Trophoblast cell (in vitro differentiated cells and primary cell): ENCODE measurements at regions not wholly inside any gene's neighbourhood (a gene's known extent, or its start where the extent isn't known, plus 50 kb on each side); places are given as distances from the start of the nearest gene placed in this dataset.

Experiments
- DNase-seq, 2 donors: peaks; one replicate each; pipeline ENCODE4 v3.0.0-alpha.2; 2016
- H2AFZ ChIP-seq: 2 replicates; pipeline ENCODE4 v1.6.1; 2013; ENCODE audit warnings: low read length, moderate library complexity, mild to moderate bottlenecking; ENCODE audit not compliant: insufficient read depth, poor library complexity
- H2AK5ac ChIP-seq: 2 replicates; pipeline ENCODE4 v1.6.1; 2013; ENCODE audit warnings: mild to moderate bottlenecking, low read length
- H2BK120ac ChIP-seq: 2 replicates; pipeline ENCODE4 v1.6.1; 2013; ENCODE audit warnings: low read length, mild to moderate bottlenecking, moderate library complexity; ENCODE audit not compliant: insufficient read depth, poor library complexity
- H2BK12ac ChIP-seq: 2 replicates; pipeline ENCODE4 v1.6.1; 2013; ENCODE audit warnings: mild to moderate bottlenecking, low read length, moderate library complexity
- H2BK5ac ChIP-seq: 2 replicates; pipeline ENCODE4 v1.6.1; 2013; ENCODE audit warnings: low read length, low read depth, moderate library complexity, mild to moderate bottlenecking; ENCODE audit not compliant: poor library complexity
- H3K14ac ChIP-seq: 2 replicates; pipeline ENCODE4 v1.6.1; 2013; ENCODE audit warnings: mild to moderate bottlenecking, low read length
- H3K18ac ChIP-seq: 2 replicates; pipeline ENCODE4 v1.6.1; 2013; ENCODE audit warnings: mild to moderate bottlenecking, low read length
- H3K23ac ChIP-seq: 2 replicates; pipeline ENCODE4 v1.6.1; 2013; ENCODE audit warnings: low read length
- H3K27ac ChIP-seq: 2 replicates; pipeline ENCODE4 v1.5.1; 2013; ENCODE audit warnings: low read depth, mild to moderate bottlenecking, inconsistent platforms, low read length, moderate library complexity
- H3K27me3 ChIP-seq: 2 replicates; pipeline ENCODE4 v1.6.1; 2013; ENCODE audit warnings: inconsistent platforms, mild to moderate bottlenecking, low read length, moderate library complexity; ENCODE audit not compliant: insufficient read depth
- H3K36me3 ChIP-seq, 2 experiments: 1 replicate in 1 of 2; 2 replicates in 1 of 2; pipeline ENCODE4 v1.6.1; 2013; ENCODE audit warnings: low read length in 2 of 2, mild to moderate bottlenecking in 2 of 2, moderate library complexity in 1 of 2; ENCODE audit not compliant: insufficient read depth in 2 of 2, control insufficient read depth in 1 of 2
- H3K4ac ChIP-seq: 2 replicates; pipeline ENCODE4 v1.6.1; 2013; ENCODE audit warnings: low read depth, mild to moderate bottlenecking, low read length, moderate library complexity
- H3K4me1 ChIP-seq, 2 experiments: 1 replicate in 1 of 2; 2 replicates in 1 of 2; pipeline ENCODE4 v1.6.1; 2013; ENCODE audit warnings: low read length in 2 of 2, mild to moderate bottlenecking in 2 of 2, moderate library complexity in 1 of 2; ENCODE audit not compliant: insufficient read depth in 2 of 2, control insufficient read depth in 1 of 2
- H3K4me2 ChIP-seq: 2 replicates; pipeline ENCODE4 v1.6.1; 2013; ENCODE audit warnings: inconsistent platforms, mild to moderate bottlenecking, low read length, moderate library complexity
- H3K4me3 ChIP-seq: 2 replicates; pipeline ENCODE4 v1.5.1; 2013; ENCODE audit warnings: mild to moderate bottlenecking, low read depth, low read length, inconsistent platforms
- H3K79me1 ChIP-seq: one replicate; pipeline ENCODE4 v1.6.1; 2013; ENCODE audit warnings: low read length
- H3K79me2 ChIP-seq: 2 replicates; pipeline ENCODE4 v1.6.1; 2013; ENCODE audit warnings: low read length, mild to moderate bottlenecking; ENCODE audit not compliant: control insufficient read depth, insufficient read depth, poor library complexity
- H3K9ac ChIP-seq: 2 replicates; pipeline ENCODE4 v1.6.1; 2013; ENCODE audit warnings: mild to moderate bottlenecking, low read length
- H3K9me3 ChIP-seq: 2 replicates; pipeline ENCODE4 v1.6.1; 2013; ENCODE audit warnings: low read depth, mild to moderate bottlenecking, control low read depth, inconsistent platforms, low read length; ENCODE audit not compliant: insufficient read depth
- H4K12ac ChIP-seq: 2 replicates; pipeline ENCODE4 v1.6.1; 2013; ENCODE audit warnings: low read depth, mild to moderate bottlenecking, low read length, moderate library complexity
- H4K8ac ChIP-seq: 2 replicates; pipeline ENCODE4 v1.6.1; 2013; ENCODE audit warnings: low read depth, mild to moderate bottlenecking, low read length, moderate library complexity
- H4K91ac ChIP-seq: one replicate; pipeline ENCODE4 v1.6.1; 2013; ENCODE audit warnings: low read depth, mild to moderate bottlenecking, low read length, moderate library complexity
- WGBS: extraction: QIAGEN DNeasy Blood & Tissue Kit; methylation state at CpG from one replicate; pipeline ENCODE4 v1.1.7; 2013; ENCODE audit warnings: missing lambda C conversion rate; ENCODE audit not compliant: insufficient read length, insufficient coverage; ENCODE audit errors: extremely low coverage; 5-methylcytosine and 5-hydroxymethylcytosine counted together

DNA sequence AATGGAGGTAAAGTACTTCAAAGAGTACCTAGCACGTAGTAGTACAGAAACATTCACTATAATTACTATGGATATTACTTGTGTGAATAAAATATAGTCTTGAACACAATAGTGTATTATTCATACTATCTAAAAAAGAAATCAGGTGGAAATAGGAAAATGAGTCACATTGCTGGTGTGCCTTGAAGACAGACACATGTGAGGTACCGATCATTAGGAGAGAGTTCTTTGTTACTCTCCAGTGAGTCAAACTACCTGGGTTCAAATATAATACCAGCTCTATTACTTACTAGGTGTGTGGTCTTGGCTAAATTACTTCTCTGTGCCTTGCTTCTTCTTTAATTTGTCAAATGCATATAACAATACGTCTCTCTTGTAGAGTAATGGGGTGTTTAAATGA is 50.8 kb upstream of the BEND6 start:
- Histone ChIP-seq H2BK120ac (no peak overlapping the region), H2BK12ac (no peak overlapping the region), H3K27me3 (no peaks in the 10 kb centered on the region), H4K8ac (no peak overlapping the region), H2AK5ac (no peak overlapping the region), H3K18ac (no peak overlapping the region), H4K12ac (no peak overlapping the region), H3K79me1 (peaks cover 2% of the 10 kb centered on the region), H3K23ac (no peak overlapping the region), H2AFZ (no peak overlapping the region), H2BK5ac (no peak overlapping the region), H3K79me2 (no peaks in the 10 kb centered on the region), H3K9ac (no peak overlapping the region), H3K14ac (no peak overlapping the region), H3K27ac (no peak overlapping the region), H3K9me3 (no peaks in the 10 kb centered on the region), H3K4me1 (peaks cover 5 to 7% of the 10 kb centered on the region in 2 experiments), H3K4me2 (no peak overlapping the region), H3K36me3 (peaks cover 0 to 3% of the 10 kb centered on the region in 2 experiments), H3K4ac (no peak overlapping the region), H4K91ac (no peak overlapping the region), H3K4me3 (no peak overlapping the region)
- no CpG with 5 or more reads among the region's 3 CpGs for WGBS
- DNase-seq: no peak

DNA sequence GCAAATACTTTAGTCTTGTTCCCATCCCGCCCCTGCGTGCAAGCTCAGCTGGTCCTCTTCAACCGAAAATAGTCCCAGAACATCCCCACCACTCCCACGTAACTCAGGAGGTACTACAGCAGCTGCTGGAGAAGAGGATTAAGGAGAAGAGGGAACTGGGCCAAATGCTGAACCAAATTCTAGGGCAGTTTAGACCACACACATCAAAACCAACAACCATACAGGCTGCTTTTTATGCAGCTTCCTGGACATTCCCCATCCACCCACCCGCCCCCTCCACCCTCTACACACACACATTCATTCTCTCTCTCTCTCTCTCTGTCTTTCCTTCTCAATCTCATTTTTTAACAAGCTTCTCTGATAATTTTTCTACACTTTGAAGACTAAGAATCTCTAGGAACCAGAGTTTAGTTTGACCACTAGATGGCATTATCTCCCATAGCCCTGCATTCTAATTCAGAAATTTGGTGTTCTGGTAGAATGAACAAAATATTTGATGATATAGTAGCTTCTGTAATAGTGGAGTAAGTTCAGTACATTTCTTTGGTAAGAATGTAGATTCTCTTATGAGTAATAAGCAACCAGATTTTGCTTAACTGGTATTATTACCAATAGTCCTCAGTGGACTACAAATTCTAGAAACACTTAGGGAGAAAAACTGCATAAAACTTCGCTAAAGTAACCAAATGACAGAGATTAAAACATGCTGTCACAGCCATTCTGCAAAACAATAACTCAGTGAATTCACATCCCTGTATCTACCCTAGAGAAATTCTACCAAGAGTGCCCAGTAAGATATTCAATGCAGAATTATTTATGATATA is 52.1 kb upstream of the BEND6 start:
- H3K36me3 ChIP-seq: peaks cover 0 to 3% of the 10 kb centered on the region in 2 experiments
- no peak overlapping the region for H3K9ac ChIP-seq
- no peak overlapping the region for H3K18ac ChIP-seq
- DNase-seq: peak in 1 of 2 donors; percentile 71
- no peak overlapping the region for H4K91ac ChIP-seq
- H3K4ac ChIP-seq: no peak overlapping the region
- no peak overlapping the region for H4K8ac ChIP-seq
- no CpG with 5 or more reads among the region's 6 CpGs for WGBS
- peaks cover 2 to 4% of the 10 kb centered on the region in 2 experiments for H3K4me1 ChIP-seq
- H3K23ac ChIP-seq: no peak overlapping the region
- H3K14ac ChIP-seq: no peak overlapping the region
- H4K12ac ChIP-seq: no peak overlapping the region
- no peak overlapping the region for H2BK5ac ChIP-seq
- no peak overlapping the region for H2BK120ac ChIP-seq
- no peaks in the 10 kb centered on the region for H3K27me3 ChIP-seq
- H3K4me2 ChIP-seq: no peak overlapping the region
- no peaks in the 10 kb centered on the region for H3K79me1 ChIP-seq
- H2AK5ac ChIP-seq: no peak overlapping the region
- no peak overlapping the region for H2AFZ ChIP-seq
- no peaks in the 10 kb centered on the region for H3K9me3 ChIP-seq
- no peak overlapping the region for H2BK12ac ChIP-seq
- H3K79me2 ChIP-seq: no peaks in the 10 kb centered on the region
- no peak overlapping the region for H3K27ac ChIP-seq
- H3K4me3 ChIP-seq: no peak overlapping the region

DNA sequence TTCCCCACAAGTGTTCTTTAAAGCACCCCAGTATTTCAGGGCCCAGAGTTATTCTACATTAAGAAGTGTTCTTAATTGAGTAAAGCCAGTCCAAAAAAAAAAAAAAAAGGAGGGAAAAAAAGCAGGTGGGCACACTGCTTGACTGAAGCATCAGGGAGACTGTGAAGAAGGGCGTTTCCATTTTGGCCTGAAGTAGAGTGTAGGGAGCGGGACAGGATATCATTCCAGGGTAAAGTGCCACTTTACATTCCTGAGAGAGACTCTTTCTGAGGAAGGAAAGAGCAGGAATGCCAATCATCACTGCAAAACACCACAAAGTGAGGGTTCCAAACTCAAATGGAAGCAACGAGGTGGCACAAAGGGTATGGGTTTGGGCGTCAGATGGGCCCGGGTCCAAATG is 54.1 kb upstream of the BEND6 start:
- H3K9me3 ChIP-seq: no peaks in the 10 kb centered on the region

DNA sequence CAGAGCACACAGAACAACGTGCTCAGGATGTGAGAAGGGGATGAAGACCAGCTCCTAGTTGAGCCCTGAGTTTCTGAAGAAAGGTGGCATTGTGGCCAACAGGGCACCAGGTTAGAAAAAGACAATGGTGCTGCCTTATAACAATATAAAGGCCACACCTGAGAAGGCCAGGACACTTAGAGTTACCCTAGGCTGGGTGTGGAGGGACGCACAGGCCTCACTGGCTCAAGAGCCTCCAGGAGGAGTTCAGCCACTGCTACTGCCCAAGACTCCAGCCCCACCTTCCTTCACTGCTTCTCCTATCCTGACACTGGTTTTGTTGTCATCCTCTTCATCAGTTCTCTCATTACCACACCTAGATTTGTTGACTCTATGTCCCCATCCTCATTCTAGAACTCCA is 55.2 kb upstream of the BEND6 start:
- no peak overlapping the region for H2AFZ ChIP-seq
- H3K79me1 ChIP-seq: no peaks in the 10 kb centered on the region
- no peak overlapping the region for H3K4me2 ChIP-seq
- H2AK5ac ChIP-seq: no peak overlapping the region
- no peaks in the 10 kb centered on the region for H3K79me2 ChIP-seq
- H3K27me3 ChIP-seq: no peaks in the 10 kb centered on the region
- H2BK120ac ChIP-seq: no peak overlapping the region
- no peaks in the 10 kb centered on the region for H3K9me3 ChIP-seq
- WGBS: no CpG with 5 or more reads among the region's 2 CpGs
- no peak overlapping the region for H3K23ac ChIP-seq
- no peak overlapping the region for H3K27ac ChIP-seq
- H4K8ac ChIP-seq: no peak overlapping the region
- H3K4me3 ChIP-seq: no peak overlapping the region
- no peak overlapping the region for H3K9ac ChIP-seq
- H3K14ac ChIP-seq: no peak overlapping the region
- no peak overlapping the region for H4K91ac ChIP-seq
- H3K4ac ChIP-seq: no peak overlapping the region
- H2BK5ac ChIP-seq: no peak overlapping the region
- H3K18ac ChIP-seq: no peak overlapping the region
- peaks cover 0 to 6% of the 10 kb centered on the region in 2 experiments for H3K36me3 ChIP-seq
- H4K12ac ChIP-seq: no peak overlapping the region
- H2BK12ac ChIP-seq: no peak overlapping the region
- DNase-seq: no peak
- H3K4me1 ChIP-seq: peaks cover 0 to 2% of the 10 kb centered on the region in 2 experiments

More for the DNA sequence above, 54.1 kb upstream of the BEND6 start:
- no peak for DNase-seq
- no peak overlapping the region for H3K4me2 ChIP-seq
- no peak overlapping the region for H4K91ac ChIP-seq
- no peak overlapping the region for H4K12ac ChIP-seq
- H3K18ac ChIP-seq: no peak overlapping the region
- H3K4ac ChIP-seq: peak overlapping the region; percentile 37
- no peak overlapping the region for H2AK5ac ChIP-seq
- no peak overlapping the region for H2BK5ac ChIP-seq
- no peaks in the 10 kb centered on the region for H3K27me3 ChIP-seq
- no peak overlapping the region for H3K4me3 ChIP-seq
- H2BK12ac ChIP-seq: no peak overlapping the region
- no peak overlapping the region for H2BK120ac ChIP-seq
- no peak overlapping the region for H3K23ac ChIP-seq
- H3K9ac ChIP-seq: no peak overlapping the region
- no peaks in the 10 kb centered on the region for H3K79me2 ChIP-seq
- no peaks in the 10 kb centered on the region for H3K79me1 ChIP-seq
- H3K27ac ChIP-seq: no peak overlapping the region
- peaks cover 0 to 6% of the 10 kb centered on the region in 2 experiments for H3K36me3 ChIP-seq
- WGBS: no CpG with 5 or more reads among the region's 5 CpGs
- H4K8ac ChIP-seq: no peak overlapping the region
- no peak overlapping the region for H2AFZ ChIP-seq
- no peak overlapping the region for H3K14ac ChIP-seq
- peaks cover 0 to 2% of the 10 kb centered on the region in 2 experiments for H3K4me1 ChIP-seq
